Sigmoid colon (tissue), 4 donors: ENCODE measurements at regions not wholly inside any gene's neighbourhood (a gene's known extent, or its start where the extent isn't known, plus 50 kb on each side); places are given as distances from the start of the nearest gene placed in this dataset.

Experiments
- POLR2A ChIP-seq, 2 donors: fragments of 450-650 bp; IDR thresholded peaks; one replicate each; pipeline ENCODE4 v1.6.1; 2016; ENCODE audit warnings: antibody characterized with exemption in 2 of 2, mild to moderate bottlenecking in 2 of 2, moderate library complexity in 2 of 2
- POLR2AphosphoS5 ChIP-seq, 4 donors: sonication (generic); formaldehyde crosslinking; IDR thresholded peaks; one replicate each; pipeline ENCODE4 v1.6.1; 2017; ENCODE audit warnings: antibody characterized with exemption in 4 of 4
- TF ChIP-seq, protein P1 (sequence below), 4 experiments: fragments of 450-650 bp in 3 of 4; fragments of 200-600 bp in 1 of 4; IDR thresholded peaks; one replicate each; pipeline ENCODE4 v1.5.1; 2016 to 2019; ENCODE audit warnings: antibody characterized with exemption in 4 of 4, mild to moderate bottlenecking in 3 of 4, moderate library complexity in 2 of 4

- TF ChIP-seq POLR2AphosphoS5 (IDR thresholded peaks at IDR 0.05) = no peak
- TF ChIP-seq, protein P1, sequence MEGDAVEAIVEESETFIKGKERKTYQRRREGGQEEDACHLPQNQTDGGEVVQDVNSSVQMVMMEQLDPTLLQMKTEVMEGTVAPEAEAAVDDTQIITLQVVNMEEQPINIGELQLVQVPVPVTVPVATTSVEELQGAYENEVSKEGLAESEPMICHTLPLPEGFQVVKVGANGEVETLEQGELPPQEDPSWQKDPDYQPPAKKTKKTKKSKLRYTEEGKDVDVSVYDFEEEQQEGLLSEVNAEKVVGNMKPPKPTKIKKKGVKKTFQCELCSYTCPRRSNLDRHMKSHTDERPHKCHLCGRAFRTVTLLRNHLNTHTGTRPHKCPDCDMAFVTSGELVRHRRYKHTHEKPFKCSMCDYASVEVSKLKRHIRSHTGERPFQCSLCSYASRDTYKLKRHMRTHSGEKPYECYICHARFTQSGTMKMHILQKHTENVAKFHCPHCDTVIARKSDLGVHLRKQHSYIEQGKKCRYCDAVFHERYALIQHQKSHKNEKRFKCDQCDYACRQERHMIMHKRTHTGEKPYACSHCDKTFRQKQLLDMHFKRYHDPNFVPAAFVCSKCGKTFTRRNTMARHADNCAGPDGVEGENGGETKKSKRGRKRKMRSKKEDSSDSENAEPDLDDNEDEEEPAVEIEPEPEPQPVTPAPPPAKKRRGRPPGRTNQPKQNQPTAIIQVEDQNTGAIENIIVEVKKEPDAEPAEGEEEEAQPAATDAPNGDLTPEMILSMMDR (IDR thresholded peaks at IDR 0.05) = no peak
- TF ChIP-seq POLR2A (IDR thresholded peaks at IDR 0.05) = no peak
Observed at GRCh38 chrX:109880629-109881028, 122.3 kb upstream of the TMEM164 start.
